ENCODE measurements at regions not wholly inside any gene's neighbourhood (a gene's known extent, or its start where the extent isn't known, plus 50 kb on each side); places are given as distances from the start of the nearest gene placed in this dataset.

DNA sequence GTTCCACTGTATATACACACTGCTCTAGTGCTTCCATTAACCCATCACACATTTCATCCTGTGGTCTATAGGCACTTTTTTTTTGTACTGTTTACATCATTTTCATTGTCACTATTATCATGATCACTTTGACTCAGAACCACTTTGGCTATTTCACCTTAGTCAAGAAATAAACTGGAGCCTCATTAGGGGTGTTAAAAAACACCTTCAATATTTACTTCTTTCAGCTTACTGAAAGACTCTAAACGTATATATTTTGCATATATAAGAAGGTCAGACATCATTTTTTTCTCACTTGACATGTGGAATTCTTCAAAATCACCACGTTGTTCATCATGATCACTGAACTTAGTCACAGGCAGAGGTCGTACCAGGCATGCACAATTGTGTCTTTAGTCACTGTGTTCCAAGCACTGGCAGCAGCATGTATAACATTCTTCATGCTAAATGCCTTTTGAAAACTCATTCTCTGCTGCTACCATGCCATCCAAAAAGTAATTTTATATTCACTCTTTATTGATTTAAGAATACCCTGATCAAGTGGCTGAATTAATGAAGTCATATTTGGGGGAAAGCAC is 229.2 kb upstream of the ARSJ start:
- TF ChIP-seq POLR2AphosphoS5 (IDR thresholded peaks at IDR 0.05): no peak
- TF ChIP-seq, protein P1, sequence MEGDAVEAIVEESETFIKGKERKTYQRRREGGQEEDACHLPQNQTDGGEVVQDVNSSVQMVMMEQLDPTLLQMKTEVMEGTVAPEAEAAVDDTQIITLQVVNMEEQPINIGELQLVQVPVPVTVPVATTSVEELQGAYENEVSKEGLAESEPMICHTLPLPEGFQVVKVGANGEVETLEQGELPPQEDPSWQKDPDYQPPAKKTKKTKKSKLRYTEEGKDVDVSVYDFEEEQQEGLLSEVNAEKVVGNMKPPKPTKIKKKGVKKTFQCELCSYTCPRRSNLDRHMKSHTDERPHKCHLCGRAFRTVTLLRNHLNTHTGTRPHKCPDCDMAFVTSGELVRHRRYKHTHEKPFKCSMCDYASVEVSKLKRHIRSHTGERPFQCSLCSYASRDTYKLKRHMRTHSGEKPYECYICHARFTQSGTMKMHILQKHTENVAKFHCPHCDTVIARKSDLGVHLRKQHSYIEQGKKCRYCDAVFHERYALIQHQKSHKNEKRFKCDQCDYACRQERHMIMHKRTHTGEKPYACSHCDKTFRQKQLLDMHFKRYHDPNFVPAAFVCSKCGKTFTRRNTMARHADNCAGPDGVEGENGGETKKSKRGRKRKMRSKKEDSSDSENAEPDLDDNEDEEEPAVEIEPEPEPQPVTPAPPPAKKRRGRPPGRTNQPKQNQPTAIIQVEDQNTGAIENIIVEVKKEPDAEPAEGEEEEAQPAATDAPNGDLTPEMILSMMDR (IDR thresholded peaks at IDR 0.05): no peak
